ENCODE measurements at regions not wholly inside any gene's neighbourhood (a gene's known extent, or its start where the extent isn't known, plus 50 kb on each side); places are given as distances from the start of the nearest gene placed in this dataset.
"Not testable (repeated sequence)": the region's sequence is repeated elsewhere in the genome, so short reads cannot be mapped to it uniquely, and the experiment has no call there.

DNA sequence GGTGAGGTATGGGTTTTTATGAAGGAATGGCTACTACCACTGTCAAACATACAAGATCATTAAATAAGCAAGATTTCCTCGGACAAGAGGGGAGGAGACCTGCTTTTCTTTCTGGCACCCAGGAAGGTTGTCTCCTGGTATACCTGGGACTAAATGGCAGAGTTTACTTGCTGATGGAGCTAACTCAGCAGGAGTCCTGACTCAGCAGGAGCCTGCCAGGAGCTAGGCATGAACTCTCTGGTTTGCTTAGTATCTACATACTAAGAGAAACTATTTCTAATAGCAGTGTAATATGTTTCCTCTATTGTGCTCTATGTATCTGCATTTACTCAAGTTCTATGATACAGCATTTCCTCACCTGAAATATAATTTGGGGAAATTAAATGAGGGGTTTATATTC is 404.2 kb downstream of the RSL24D1 start:
- no peak for DNase-seq (ENCODE audit: low spot score)
- intact Hi-C loops (cut with DNase I) = no loop called here

DNA sequence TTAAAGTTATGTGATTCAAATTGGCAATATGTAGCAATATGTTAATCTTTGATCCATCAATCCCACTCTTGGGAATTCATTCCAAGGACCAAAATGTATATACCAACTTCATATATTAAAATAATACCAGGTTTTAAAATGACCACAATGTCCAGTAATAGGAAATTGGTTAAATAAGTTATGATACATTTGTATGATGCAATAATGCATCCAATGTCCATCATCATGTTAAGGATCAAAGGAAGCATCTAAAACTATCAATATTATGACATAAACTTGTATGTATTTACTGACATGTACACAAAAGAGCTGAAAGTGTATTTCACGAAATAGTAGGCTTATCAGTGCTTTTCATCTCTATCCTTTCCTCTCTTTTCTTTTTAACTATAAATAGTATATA is 406.0 kb downstream of the RSL24D1 start:
- intact Hi-C loops (cut with DNase I) = no loop called here
- DNase-seq (ENCODE audit: low spot score) = no peak

DNA sequence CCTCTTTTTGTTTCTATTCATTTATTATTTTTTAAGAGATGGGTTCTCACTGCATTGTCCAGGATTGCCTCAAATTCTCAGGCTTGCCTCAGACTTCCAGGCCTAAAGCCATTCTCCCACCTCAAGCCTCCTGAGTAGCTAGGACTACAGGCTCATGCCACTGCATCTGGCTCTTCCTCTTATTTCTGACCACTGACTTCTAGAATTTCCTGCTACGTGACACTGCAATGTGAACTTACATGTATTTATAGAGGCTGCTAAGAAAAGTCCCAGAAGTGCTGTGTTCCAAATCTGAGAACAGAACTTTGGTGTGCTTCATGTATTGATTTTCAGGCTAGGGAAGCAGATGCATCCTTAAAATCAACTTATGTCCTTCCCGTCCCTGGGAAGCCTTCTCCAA is 407.4 kb downstream of the RSL24D1 start:
- intact Hi-C loops (cut with DNase I) = no loop called here
- no peak for DNase-seq (ENCODE audit: low spot score)

DNA sequence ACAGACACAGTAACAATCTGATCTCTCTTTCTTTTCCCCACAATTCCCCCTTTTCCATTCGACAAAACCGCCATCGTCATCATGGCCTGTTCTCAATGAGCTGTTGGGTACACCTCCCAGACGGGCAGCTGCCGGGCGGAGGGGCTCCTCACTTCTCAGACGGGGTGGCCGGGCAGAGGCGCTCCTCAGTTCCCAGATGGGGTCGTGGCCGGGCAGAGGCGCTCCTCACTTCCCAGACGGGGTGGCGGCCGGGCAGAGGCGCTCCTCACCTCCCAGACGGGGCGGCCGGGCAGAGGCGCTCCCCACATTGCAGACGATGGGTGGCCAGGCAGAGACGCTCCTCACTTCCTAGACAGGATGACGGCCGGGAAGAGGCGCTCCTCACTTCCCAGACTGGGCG is 415.5 kb downstream of the RSL24D1 start:
- intact Hi-C loops (cut with DNase I); DNase-seq (ENCODE audit: low spot score): not testable (repeated sequence)

DNA sequence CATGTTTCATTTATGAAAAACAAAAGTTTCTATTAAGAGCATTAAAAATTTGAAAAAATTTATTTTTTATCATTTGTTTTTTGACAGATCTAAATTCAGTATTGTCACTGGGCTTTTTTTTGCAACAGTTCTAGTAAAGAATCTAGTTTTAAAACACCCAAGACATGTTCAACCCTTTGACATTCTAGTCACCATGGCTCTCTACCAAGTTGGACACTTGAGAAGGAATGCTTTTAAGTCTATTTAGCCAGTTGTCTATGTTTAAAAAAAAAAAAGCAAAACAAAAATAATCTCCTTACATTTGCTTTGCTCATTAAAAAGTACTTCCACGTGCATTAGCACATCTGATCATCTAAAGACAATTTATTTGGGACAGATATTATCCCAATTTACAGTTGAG is 417.5 kb downstream of the RSL24D1 start:
- intact Hi-C loops (cut with DNase I) = no loop called here
- DNase-seq (ENCODE audit: low spot score) = no peak

DNA sequence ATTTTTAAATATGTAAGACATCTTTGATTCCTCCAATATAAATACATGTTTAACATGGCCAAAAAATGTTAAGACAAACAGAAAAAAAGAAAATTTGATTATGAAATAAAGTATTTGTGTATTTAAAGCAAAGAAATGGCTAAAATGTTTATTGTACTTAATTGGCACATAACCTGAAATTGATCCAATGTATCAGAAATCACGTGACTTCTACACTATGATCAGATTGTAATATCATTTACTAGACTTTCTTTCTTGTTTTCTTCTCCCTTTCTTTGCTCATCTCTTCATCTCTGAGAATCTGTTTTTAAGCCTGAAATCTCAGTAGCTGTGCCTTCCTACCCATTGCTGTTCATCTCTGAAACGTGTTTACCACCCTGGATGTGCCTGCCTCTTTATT is 420.3 kb downstream of the RSL24D1 start:
- DNase-seq (ENCODE audit: low spot score) = no peak
- intact Hi-C loops (cut with DNase I) = no loop called here

DNA sequence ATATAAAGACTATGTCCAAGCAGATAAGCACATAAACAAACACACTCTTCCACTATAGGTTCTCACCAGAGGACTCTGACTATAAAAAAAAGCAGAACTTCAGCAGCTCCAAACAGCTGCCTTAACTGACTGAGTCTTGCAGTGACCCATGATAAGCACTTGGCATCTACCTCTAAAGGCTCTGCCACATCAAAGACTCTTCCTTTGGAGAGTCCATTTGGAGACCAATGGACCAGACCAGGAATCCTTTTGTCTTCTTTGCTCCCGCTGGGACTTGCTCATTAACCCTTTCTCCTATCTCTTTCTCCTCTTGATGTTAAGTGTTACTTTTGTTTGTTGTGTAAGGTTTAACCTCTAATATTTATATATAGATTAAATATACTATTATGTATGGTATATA is 424.1 kb downstream of the RSL24D1 start:
- no peak for DNase-seq (ENCODE audit: low spot score)
- intact Hi-C loops (cut with DNase I) = no loop called here

DNA sequence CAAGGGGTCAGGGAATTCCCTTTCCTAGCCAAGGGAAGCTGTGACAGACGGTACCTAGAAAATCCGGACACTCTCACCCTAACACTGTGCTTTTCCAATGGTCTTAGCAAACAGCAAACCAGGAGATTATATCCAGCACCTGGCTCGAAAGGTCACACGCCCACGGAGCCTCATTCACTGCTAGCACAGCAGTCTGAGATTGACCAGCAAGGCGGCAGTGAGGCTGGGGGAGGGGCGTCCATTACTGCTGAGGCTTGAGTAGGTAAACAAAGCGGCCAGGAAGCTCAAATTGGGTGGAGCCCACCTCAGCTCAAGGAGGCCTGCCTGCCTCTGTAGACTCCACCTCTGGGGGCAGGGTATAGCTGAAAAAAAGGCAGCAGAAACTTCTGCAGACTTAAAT is 447.3 kb downstream of the RSL24D1 start:
- intact Hi-C loops (cut with DNase I); DNase-seq (ENCODE audit: low spot score): not testable (repeated sequence)

DNA sequence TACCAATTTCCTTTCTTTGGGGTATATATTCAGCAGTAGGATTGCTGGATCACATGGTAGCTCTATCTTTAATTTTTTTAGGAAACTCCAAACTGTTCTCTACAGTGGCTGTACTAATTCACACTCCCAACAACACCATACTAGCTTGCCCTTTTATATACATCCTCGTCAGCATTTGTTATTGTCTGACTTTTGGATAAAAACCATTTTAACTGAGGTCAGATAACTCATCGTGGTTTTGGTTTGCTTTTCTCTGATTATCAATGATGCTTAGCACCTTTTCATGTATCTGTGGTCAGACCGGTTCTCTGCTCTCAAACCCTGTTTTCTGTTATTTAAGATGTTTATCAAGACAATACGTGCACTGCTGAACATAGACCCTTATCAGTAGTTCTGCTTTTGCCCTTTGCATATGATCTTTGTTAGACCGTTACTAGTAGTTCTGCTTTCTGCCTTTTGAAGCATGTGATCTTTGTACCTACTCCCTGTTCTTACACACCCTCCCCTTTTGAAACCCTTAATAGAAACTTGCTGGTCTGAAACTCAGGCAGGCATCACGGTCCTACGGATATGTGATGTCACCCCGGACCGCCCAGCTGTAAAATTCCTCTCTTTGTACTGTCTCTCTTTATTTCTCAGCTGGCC is 474.3 kb downstream of the RSL24D1 start:
- no peak for DNase-seq (ENCODE audit: low spot score)
- intact Hi-C loops (cut with DNase I) = no loop called here

DNA sequence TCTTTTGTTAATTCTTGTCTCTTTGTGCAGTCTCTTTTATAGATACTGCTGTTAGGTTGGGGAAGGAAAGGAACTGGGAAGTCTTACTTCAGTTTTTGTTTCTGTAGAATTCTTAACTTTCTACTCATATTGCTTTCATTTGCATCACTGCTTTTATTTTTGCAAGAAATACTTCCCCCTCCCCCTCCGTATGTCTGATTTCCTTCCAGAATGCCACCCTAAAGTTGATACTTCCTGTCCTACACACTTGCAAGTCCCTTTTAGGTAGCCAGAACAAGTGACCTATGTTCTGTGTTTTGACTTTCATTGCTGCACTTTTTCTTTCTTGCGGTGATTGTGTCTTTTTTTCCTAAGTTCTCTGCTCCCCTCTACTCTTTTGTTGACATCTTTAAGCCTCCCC is 477.4 kb downstream of the RSL24D1 start:
- intact Hi-C loops (cut with DNase I) = no loop called here
- DNase-seq (ENCODE audit: low spot score) = no peak

DNA sequence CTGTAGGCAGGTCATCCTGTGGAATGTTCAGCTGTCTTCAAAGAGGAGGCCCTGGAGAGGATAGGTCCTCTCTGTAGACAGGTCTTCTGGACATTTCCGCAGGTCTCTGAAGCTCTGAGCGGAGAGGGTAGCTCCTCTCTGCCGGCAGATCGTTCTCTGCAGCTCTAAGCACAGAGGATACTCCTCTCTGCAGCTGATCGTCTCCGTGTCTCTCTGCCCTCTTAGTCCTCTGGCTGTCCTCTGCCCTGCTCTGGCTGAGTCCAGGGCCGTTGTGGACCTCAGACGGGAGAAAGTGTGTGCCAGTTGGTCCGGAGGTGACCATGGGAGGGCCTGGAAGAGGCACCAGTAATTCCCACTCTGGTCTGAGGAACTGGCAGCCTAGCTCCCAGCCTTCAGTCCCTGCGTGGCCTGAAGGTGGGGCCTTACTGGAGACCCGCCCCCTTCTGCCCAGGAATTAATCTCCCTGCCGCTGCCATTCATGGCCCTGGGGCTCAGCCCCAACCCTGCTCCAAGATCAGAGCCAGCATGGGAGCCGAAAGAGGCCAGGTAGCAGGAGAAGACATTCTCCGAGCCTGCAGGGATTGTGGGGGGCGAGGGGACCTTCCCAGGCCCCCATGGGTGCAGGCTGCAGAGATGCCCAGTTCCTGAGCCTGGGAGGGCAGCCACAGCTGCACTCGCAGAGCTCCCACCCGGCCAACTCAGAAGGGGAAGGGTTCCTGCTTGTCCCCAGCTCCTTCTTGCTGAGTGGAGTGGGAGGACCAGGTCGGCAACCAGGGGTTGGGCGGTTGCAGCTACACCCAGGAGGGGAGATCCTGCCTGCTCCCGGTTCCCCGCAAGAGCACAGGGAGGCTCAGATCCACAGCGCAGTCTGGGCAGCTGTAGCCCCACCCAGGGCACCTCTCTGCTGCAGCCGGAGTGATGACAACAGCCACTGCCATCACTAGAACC is 488.7 kb downstream of the RSL24D1 start:
- DNase-seq (ENCODE audit: low spot score) = no peak
- intact Hi-C loops (cut with DNase I) = no loop called here

DNA sequence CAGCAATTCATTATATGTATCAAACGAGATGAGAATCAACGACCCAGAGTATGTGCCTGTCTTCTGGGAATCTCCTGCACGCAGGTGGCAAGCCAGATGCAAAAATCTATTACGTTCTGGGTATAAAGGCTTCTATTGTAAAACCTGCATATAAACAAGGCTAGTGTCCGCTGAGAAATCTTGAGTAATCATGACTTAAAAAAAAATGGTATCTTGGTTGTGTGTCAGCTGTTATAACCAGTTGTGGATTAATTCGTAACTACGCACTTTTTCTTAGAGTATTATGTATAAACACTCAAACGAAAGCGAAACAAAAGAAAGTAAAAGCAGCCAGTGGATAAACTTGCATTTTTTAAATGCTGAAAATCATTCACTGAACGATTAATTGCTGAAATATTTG is 509.1 kb downstream of the RSL24D1 start:
- DNase-seq (ENCODE audit: low spot score) = no peak
- intact Hi-C loops (cut with DNase I) = no loop called here

Measured in cardiac septum (tissue), 1 donor.